ENCODE measurements at regions not wholly inside any gene's neighbourhood (a gene's known extent, or its start where the extent isn't known, plus 50 kb on each side); places are given as distances from the start of the nearest gene placed in this dataset.

DNA sequence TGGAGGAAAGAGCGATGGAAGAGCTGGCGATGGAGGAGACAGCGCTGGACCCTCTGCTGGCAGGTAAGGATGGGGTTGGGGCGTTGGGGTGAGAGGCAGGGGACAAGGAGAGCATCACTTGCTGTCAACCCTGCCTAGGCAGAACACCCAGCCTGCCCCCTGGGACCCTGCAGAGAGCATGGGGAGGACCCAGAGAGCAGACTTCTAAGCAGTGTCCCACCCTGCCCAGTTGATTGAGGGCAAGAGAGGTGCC is 111.6 kb upstream of the ANO1 start:
- TF ChIP-seq CTCF (IDR thresholded peaks at IDR 0.05; ENCODE audit: low read length), result no peak
- no peak for TF ChIP-seq EZH2 (IDR thresholded peaks at IDR 0.05; ENCODE audit: borderline replicate concordance, low read length)

All from OCI-LY1 (cell line).